ENCODE measurements at regions not wholly inside any gene's neighbourhood (a gene's known extent, or its start where the extent isn't known, plus 50 kb on each side); places are given as distances from the start of the nearest gene placed in this dataset.

GRCh38 chr1:68653882-68654281 lies 157.0 kb upstream of the DEPDC1 start:
- no peak for TF ChIP-seq CTCF (IDR thresholded peaks at IDR 0.05; ENCODE audit: low read depth, low read length)
- no peak overlapping the region for H3K4me3 ChIP-seq (ENCODE audit: low read depth, low read length)

- H3K4me3 ChIP-seq (ENCODE audit: low read depth, low read length): no peak overlapping the region
- no peak for TF ChIP-seq CTCF (IDR thresholded peaks at IDR 0.05; ENCODE audit: low read depth, low read length)
Observed at GRCh38 chr1:68673771-68674170, 176.9 kb upstream of the DEPDC1 start.

GRCh38 chr1:68675336-68675735 lies 178.5 kb upstream of the DEPDC1 start:
- TF ChIP-seq CTCF (IDR thresholded peaks at IDR 0.05; ENCODE audit: low read depth, low read length): no peak
- H3K4me3 ChIP-seq (ENCODE audit: low read depth, low read length): no peak overlapping the region

- TF ChIP-seq CTCF (IDR thresholded peaks at IDR 0.05; ENCODE audit: low read depth, low read length): no peak
- no peak overlapping the region for H3K4me3 ChIP-seq (ENCODE audit: low read depth, low read length)
Observed at GRCh38 chr1:68677684-68678351, 180.9 kb upstream of the DEPDC1 start.

GRCh38 chr1:68696221-68696620 lies 199.3 kb upstream of the DEPDC1 start:
- TF ChIP-seq CTCF (IDR thresholded peaks at IDR 0.05; ENCODE audit: low read depth, low read length): no peak
- H3K4me3 ChIP-seq (ENCODE audit: low read depth, low read length): no peak overlapping the region

- no peak overlapping the region for H3K4me3 ChIP-seq (ENCODE audit: low read depth, low read length)
- TF ChIP-seq CTCF (IDR thresholded peaks at IDR 0.05; ENCODE audit: low read depth, low read length): no peak
Observed at GRCh38 chr1:68703921-68704354, 207.1 kb upstream of the DEPDC1 start.

GRCh38 chr1:68704800-68705443 lies 208.0 kb upstream of the DEPDC1 start:
- no peak for TF ChIP-seq CTCF (IDR thresholded peaks at IDR 0.05; ENCODE audit: low read depth, low read length)
- no peak overlapping the region for H3K4me3 ChIP-seq (ENCODE audit: low read depth, low read length)

All from WI38 (cell line).